Astrocyte of the cerebellum (primary cell): ENCODE measurements at regions not wholly inside any gene's neighbourhood (a gene's known extent, or its start where the extent isn't known, plus 50 kb on each side); places are given as distances from the start of the nearest gene placed in this dataset.

ENCODE experiments used
- DNase-seq: peaks from one replicate; pipeline ENCODE4 v3.0.0-alpha.2; 2011; ENCODE audit warnings: low read depth
- H3K4me3 ChIP-seq: 2 replicates; pipeline ENCODE4 v1.5.1; 2011; ENCODE audit warnings: mild to moderate bottlenecking, low read depth, low read length, moderate library complexity
- in situ Hi-C: cut with HindIII; loops from 2 replicates; pipeline ENCODE4 v1.10.0; 2017; ENCODE audit warnings: low sequenced_read_pairs
- TF ChIP-seq, protein P1 (sequence below): IDR thresholded peaks from 2 replicates; pipeline ENCODE4 v1.5.1; 2012; ENCODE audit warnings: low read length, low read depth, moderate library complexity, mild to moderate bottlenecking; ENCODE audit errors: missing control alignments

DNA sequence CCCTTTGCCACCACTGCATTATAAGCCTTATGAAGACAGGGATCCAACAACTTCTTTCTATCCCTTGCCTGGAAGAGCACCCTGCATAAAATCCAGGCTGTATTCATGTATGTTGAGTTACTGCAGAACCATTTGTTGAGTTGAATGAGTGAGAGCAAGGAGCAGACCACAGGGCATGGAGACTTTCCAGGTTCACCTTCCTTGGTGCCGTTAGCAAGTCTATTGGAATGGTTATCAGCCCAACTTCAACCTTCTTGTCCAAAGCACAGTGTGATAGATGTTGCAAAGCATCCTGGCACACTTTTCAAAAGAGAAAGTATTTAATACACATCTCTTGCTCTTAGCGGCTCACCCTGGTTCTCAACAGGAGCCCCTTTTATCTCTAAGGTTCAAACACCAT is 100.9 kb upstream of the CLDN10 start:
- H3K4me3 ChIP-seq = no peak overlapping the region
- in situ Hi-C loops = no loop called here
- DNase-seq = no peak
- TF ChIP-seq, protein P1, sequence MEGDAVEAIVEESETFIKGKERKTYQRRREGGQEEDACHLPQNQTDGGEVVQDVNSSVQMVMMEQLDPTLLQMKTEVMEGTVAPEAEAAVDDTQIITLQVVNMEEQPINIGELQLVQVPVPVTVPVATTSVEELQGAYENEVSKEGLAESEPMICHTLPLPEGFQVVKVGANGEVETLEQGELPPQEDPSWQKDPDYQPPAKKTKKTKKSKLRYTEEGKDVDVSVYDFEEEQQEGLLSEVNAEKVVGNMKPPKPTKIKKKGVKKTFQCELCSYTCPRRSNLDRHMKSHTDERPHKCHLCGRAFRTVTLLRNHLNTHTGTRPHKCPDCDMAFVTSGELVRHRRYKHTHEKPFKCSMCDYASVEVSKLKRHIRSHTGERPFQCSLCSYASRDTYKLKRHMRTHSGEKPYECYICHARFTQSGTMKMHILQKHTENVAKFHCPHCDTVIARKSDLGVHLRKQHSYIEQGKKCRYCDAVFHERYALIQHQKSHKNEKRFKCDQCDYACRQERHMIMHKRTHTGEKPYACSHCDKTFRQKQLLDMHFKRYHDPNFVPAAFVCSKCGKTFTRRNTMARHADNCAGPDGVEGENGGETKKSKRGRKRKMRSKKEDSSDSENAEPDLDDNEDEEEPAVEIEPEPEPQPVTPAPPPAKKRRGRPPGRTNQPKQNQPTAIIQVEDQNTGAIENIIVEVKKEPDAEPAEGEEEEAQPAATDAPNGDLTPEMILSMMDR = no peak

DNA sequence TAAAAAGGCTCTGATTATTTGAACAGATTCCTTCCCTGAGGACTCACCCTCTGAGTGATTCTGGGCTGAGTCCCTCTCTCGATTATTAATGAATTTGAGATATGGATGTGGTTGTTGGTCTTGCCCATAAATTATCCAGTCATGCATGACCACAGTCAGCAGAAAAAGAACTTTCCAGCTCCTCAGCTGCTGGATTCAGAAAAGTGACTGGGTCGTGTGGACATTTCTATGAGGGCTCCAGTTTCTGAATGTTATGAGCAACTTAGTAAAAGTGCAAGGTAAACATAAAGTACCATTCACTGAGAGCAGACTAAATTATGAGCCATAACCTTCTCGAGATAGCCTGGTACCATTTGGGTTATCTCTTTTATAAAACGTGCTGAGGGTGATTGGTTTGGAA is 100.1 kb upstream of the CLDN10 start:
- TF ChIP-seq, protein P1 = no peak
- peak; percentile 65 for DNase-seq
- no peak overlapping the region for H3K4me3 ChIP-seq
- in situ Hi-C loops = no loop called here

DNA sequence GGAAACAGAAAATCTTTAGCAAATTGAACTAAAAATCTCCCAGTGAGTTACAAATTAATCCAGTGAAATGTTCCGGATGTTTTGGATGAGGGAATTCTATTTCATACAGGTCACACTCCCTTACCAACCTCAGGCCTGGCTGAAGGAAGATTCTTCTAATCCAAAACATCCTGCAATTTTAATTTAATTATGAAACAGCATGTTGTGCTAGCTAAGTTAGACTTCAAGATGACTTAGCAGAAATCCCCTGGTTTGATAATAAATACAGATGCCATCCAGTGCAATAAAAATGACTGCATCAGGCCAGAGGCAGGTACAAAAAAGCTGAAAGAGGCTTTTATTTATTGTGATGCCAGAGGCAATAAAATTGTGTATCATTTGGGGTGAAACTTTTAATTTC is 96.7 kb upstream of the CLDN10 start:
- TF ChIP-seq, protein P1 = no peak
- no peak for DNase-seq
- in situ Hi-C loops = no loop called here
- H3K4me3 ChIP-seq = no peak overlapping the region

DNA sequence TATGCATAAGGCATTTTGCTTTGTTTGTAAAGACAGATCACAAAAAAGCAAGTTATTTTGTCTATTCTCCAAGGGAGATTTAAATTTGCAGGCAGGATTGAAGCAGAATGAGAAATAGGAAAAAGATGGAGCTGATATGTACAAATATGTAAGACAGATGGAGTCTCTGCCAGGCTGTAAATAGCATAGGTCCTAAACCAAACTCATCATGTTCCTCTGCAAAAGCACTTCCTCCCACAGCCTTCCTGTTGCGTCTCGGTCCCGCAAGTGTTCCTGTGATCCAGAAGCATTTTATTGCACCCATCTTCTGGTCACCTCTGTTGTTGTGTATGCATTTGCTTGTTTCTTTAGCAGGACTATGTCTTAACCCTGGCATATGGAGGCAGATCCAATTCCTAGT is 95.7 kb upstream of the CLDN10 start:
- no peak overlapping the region for H3K4me3 ChIP-seq
- DNase-seq = no peak
- in situ Hi-C loops = no loop called here
- TF ChIP-seq, protein P1 = no peak

DNA sequence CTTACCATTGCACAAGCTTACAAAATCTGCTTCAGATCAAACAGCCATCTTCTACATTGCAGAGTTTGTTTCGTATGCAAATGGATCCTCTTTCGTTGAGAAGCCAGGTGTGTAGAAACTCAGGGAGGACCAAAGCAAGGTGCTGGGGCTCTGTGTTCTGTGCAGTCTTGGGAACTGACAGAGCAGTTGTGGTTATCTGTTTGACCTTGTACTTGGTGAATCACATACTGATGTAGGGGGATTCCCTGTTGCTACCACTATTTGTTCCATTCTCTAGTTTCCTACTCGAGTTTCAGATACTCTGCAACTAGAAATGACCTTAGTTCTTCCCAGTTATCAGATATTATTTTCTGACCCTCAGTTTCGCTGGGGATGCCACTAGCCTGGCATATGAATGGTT is 95.2 kb upstream of the CLDN10 start:
- TF ChIP-seq, protein P1 = no peak
- no peak for DNase-seq
- no peak overlapping the region for H3K4me3 ChIP-seq
- in situ Hi-C loops = no loop called here

DNA sequence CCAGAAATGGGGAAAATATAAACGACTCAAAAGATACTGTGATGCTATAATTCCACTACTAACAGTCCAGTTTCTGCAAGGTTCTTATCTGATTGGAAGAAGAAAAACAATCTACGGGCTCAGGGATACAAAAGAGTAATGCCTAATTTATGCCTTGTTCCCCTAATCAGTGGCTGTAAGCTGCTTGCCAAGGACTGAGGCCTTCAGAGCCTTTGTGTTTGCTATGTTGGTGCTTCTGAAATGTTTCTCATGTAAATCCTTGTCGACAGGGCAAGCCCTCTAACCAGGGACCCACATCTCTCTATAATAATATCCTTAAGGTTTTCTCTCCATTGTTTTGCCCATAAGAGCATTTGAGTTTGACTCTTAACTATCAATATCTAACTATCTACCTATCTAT is 89.7 kb upstream of the CLDN10 start:
- H3K4me3 ChIP-seq = no peak overlapping the region
- TF ChIP-seq, protein P1 = no peak
- DNase-seq = no peak
- in situ Hi-C loops = no loop called here

DNA sequence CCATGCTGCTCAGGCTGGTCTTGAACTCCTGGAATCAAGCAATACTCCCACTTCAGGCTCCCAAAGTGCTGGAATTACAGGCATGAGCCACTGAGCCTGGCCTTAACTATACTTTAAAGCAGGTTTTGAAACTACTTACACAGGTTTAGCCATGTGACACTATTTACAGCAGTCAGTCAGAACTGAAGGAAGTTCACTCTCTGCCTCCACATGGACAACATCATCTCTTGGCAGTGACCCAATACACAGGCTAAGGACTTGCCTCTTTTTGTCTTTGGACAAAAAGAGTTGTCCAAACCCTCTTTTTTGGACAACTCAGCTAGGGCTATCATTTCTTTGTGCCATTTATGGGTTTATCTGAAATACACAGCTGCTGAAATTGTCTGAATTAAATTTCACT is 89.0 kb upstream of the CLDN10 start:
- no peak overlapping the region for H3K4me3 ChIP-seq
- DNase-seq = no peak
- TF ChIP-seq, protein P1 = no peak
- in situ Hi-C loops = no loop called here
